DOHH2 (cell line): ENCODE measurements at regions not wholly inside any gene's neighbourhood (a gene's known extent, or its start where the extent isn't known, plus 50 kb on each side); places are given as distances from the start of the nearest gene placed in this dataset.

Source experiments
- H3F3A ChIP-seq: fragments of 200-600 bp; sonication (generic), shearing (Covaris generic); 2 replicates; pipeline ENCODE4 v1.6.0; 2016; ENCODE audit warnings: antibody characterized with exemption, mild to moderate bottlenecking; ENCODE audit not compliant: control insufficient read depth, insufficient read depth
- H3K27ac ChIP-seq: fragments of 200-600 bp; sonication (generic); 2 replicates; pipeline ENCODE4 v1.5.1; 2014; ENCODE audit warnings: low read depth, mild to moderate bottlenecking, low read length, moderate library complexity
- H3K27me3 ChIP-seq: fragments of 200-600 bp; sonication (generic); 2 replicates; pipeline ENCODE4 v1.6.1; 2014; ENCODE audit warnings: mild to moderate bottlenecking, low read length, mixed read lengths; ENCODE audit not compliant: control insufficient read depth
- H3K36me3 ChIP-seq: fragments of 200-600 bp; sonication (generic); 2 replicates; pipeline ENCODE4 v1.6.1; 2014; ENCODE audit warnings: mild to moderate bottlenecking, low read length, moderate library complexity, mixed read lengths; ENCODE audit not compliant: control insufficient read depth
- H3K4me1 ChIP-seq: fragments of 200-600 bp; sonication (generic); 2 replicates; pipeline ENCODE4 v1.6.1; 2014; ENCODE audit warnings: mild to moderate bottlenecking, low read length, mixed read lengths; ENCODE audit not compliant: control insufficient read depth
- H3K4me2 ChIP-seq: fragments of 200-600 bp; sonication (generic); 2 replicates; pipeline ENCODE4 v1.6.0; 2014; ENCODE audit warnings: mild to moderate bottlenecking, low read length, moderate library complexity
- H3K4me3 ChIP-seq: fragments of 200-600 bp; sonication (generic); 2 replicates; pipeline ENCODE4 v1.5.1; 2014; ENCODE audit warnings: mild to moderate bottlenecking, low read length, mixed read lengths
- H3K79me2 ChIP-seq: fragments of 200-600 bp; sonication (generic); 2 replicates; pipeline ENCODE4 v1.6.1; 2014; ENCODE audit warnings: mild to moderate bottlenecking, low read length, mixed read lengths; ENCODE audit not compliant: control insufficient read depth
- H3K9me2 ChIP-seq: fragments of 200-600 bp; sonication (generic); replicated peaks from 2 replicates; pipeline ENCODE4 v1.6.1; 2014; ENCODE audit warnings: mild to moderate bottlenecking, low read length, mixed read lengths; ENCODE audit not compliant: control insufficient read depth
- H3K9me3 ChIP-seq: fragments of 200-600 bp; sonication (generic); 2 replicates; pipeline ENCODE4 v1.6.1; 2014; ENCODE audit warnings: antibody characterized with exemption, low read length, mixed read lengths; ENCODE audit not compliant: control insufficient read depth, insufficient read depth
- H4K20me1 ChIP-seq: fragments of 200-600 bp; sonication (generic); 2 replicates; pipeline ENCODE4 v1.6.0; 2014; ENCODE audit warnings: low read depth, mild to moderate bottlenecking, antibody characterized with exemption, low read length, moderate library complexity; ENCODE audit not compliant: control insufficient read depth, insufficient read depth
- CTCF ChIP-seq: fragments of 200-600 bp; sonication (generic); IDR thresholded peaks from one replicate; pipeline ENCODE4 v1.5.1; 2014; ENCODE audit warnings: antibody characterized with exemption, mild to moderate bottlenecking, low read depth, low read length; ENCODE audit not compliant: poor library complexity, severe bottlenecking
- EZH2phosphoT487 ChIP-seq: fragments of 200-600 bp; sonication (generic); IDR thresholded peaks from 2 replicates; pipeline ENCODE4 v1.6.1; 2017; ENCODE audit warnings: borderline replicate concordance, mild to moderate bottlenecking, antibody characterized with exemption, low read length, moderate library complexity, mixed read lengths

- no peaks in the 10 kb centered on the region for H4K20me1 ChIP-seq
- no peak overlapping the region for H3K4me3 ChIP-seq
- no peak overlapping the region for H3K4me2 ChIP-seq
- H3K27me3 ChIP-seq, result no peaks in the 10 kb centered on the region
- H3K9me3 ChIP-seq, result peaks cover 4% of the 10 kb centered on the region; the same call in 1 of the 2 replicates
- no peaks in the 10 kb centered on the region for H3K79me2 ChIP-seq
- H3K4me1 ChIP-seq, result no peaks in the 10 kb centered on the region
- no peaks in the 10 kb centered on the region for H3K9me2 ChIP-seq
- no peaks in the 10 kb centered on the region for H3F3A ChIP-seq
- no peak for TF ChIP-seq EZH2phosphoT487
- TF ChIP-seq CTCF, result no peak
- no peak overlapping the region for H3K27ac ChIP-seq
- no peaks in the 10 kb centered on the region for H3K36me3 ChIP-seq
Observed at GRCh38 chr4:33543941-33544450, 2700.3 kb downstream of the ARAP2 start.

GRCh38 chr4:33551244-33551643, 2693.1 kb downstream of the ARAP2 start:
- no peak for TF ChIP-seq CTCF
- no peak for TF ChIP-seq EZH2phosphoT487
- Histone ChIP-seq H3F3A (no peaks in the 10 kb centered on the region), H3K9me3 (no peaks in the 10 kb centered on the region), H3K9me2 (no peaks in the 10 kb centered on the region), H3K27ac (no peak overlapping the region), H3K36me3 (no peaks in the 10 kb centered on the region), H3K79me2 (no peaks in the 10 kb centered on the region), H3K27me3 (no peaks in the 10 kb centered on the region), H3K4me3 (no peak overlapping the region), H4K20me1 (no peaks in the 10 kb centered on the region), H3K4me1 (no peaks in the 10 kb centered on the region), H3K4me2 (no peak overlapping the region)

GRCh38 chr4:33561259-33561658, 2683.1 kb downstream of the ARAP2 start:
- Histone ChIP-seq H3K4me2 (no peak overlapping the region), H4K20me1 (no peaks in the 10 kb centered on the region), H3K4me3 (no peak overlapping the region), H3K79me2 (no peaks in the 10 kb centered on the region), H3K27me3 (no peaks in the 10 kb centered on the region), H3K36me3 (no peaks in the 10 kb centered on the region), H3F3A (no peaks in the 10 kb centered on the region), H3K9me2 (no peaks in the 10 kb centered on the region), H3K27ac (no peak overlapping the region), H3K9me3 (no peaks in the 10 kb centered on the region), H3K4me1 (no peaks in the 10 kb centered on the region)
- TF ChIP-seq CTCF (no peak), EZH2phosphoT487 (no peak)

- Histone ChIP-seq H3K4me2 (no peak overlapping the region), H3F3A (no peaks in the 10 kb centered on the region), H3K27me3 (no peaks in the 10 kb centered on the region), H3K27ac (no peak overlapping the region), H3K4me3 (no peak overlapping the region), H3K4me1 (no peaks in the 10 kb centered on the region), H3K79me2 (no peaks in the 10 kb centered on the region), H3K9me3 (no peaks in the 10 kb centered on the region), H3K36me3 (no peaks in the 10 kb centered on the region), H4K20me1 (no peaks in the 10 kb centered on the region), H3K9me2 (no peaks in the 10 kb centered on the region)
- no peak for TF ChIP-seq CTCF
- no peak for TF ChIP-seq EZH2phosphoT487
Observed at GRCh38 chr4:33566649-33567048, 2677.7 kb downstream of the ARAP2 start.
